K562 (cell line): ENCODE measurements at regions not wholly inside any gene's neighbourhood (a gene's known extent, or its start where the extent isn't known, plus 50 kb on each side); places are given as distances from the start of the nearest gene placed in this dataset.

Experiments used
- ATAC-seq: fragments of 200-7000 bp; cut with Tn5 transposase; 3 replicates; pipeline ENCODE4 v1.9.1; 2020; ENCODE audit warnings: moderate library complexity
- BruUV-seq: library from RNA; stranded (reverse); fragments of 400-500 nt; replicated peaks from 2 replicates; lab custom pipeline; 2021; lab: Mats Ljungman, UMichigan
- CTCF ChIA-PET: fragments of 300-600 bp; formaldehyde crosslinking; extraction: SDS; loops from one replicate; lab custom pipeline; 2021; ENCODE audit warnings: low intra/inter-chr PET ratio; lab: Yijun Ruan, JAX
- POLR2A ChIA-PET: fragments of 300-600, 350-650 bp; sonication (Branson Sonifier 250); formaldehyde crosslinking; extraction: SDS; loops from one replicate; lab custom pipeline; 2021; ENCODE audit warnings: antibody characterized with exemption, inconsistent platforms; lab: Yijun Ruan, JAX
- DNase-seq, 4 experiments: peaks; one replicate each; pipeline versions ENCODE4 v3.0.0 to v3.0.0-alpha.2; 2011 to 2018; ENCODE audit warnings: low spot score in 3 of 4, mixed read lengths in 3 of 4; ENCODE audit errors: extremely low read depth in 1 of 4
- FAIRE-seq: peaks from 2 replicates; lab custom pipeline; 2011; peaks lifted over from hg19 to GRCh38; lab: Jason Lieb, UNC
- H2AFZ ChIP-seq: 2 replicates; pipeline ENCODE4 v1.6.0; 2011; ENCODE audit warnings: low read depth, low read length, control low read depth, inconsistent platforms
- H3K27ac ChIP-seq: fragments of 200-600 bp; 3 replicates; pipeline ENCODE4 v1.8.0; 2011; ENCODE audit warnings: low read depth, mild to moderate bottlenecking, control low read depth, inconsistent platforms, low read length, moderate library complexity, mixed read lengths; ENCODE audit errors: extremely low read depth
- H3K27me3 ChIP-seq, 2 experiments: fragments of 300-600 bp in 1 of 2; 2 replicates in 1 of 2; 3 replicates in 1 of 2; pipeline versions ENCODE4 v1.6.0 to v1.8.0; 2011; ENCODE audit warnings: inconsistent platforms in 2 of 2, low read length in 2 of 2, mild to moderate bottlenecking in 1 of 2, mixed read lengths in 1 of 2, moderate library complexity in 1 of 2; ENCODE audit not compliant: control insufficient read depth in 2 of 2, insufficient read depth in 2 of 2
- H3K36me3 ChIP-seq: fragments of 300-600 bp; 3 replicates; pipeline ENCODE4 v1.8.0; 2011; ENCODE audit warnings: mild to moderate bottlenecking, low read length, inconsistent platforms; ENCODE audit not compliant: control insufficient read depth, insufficient read depth
- H3K4me1 ChIP-seq, 2 experiments: fragments of 200-600 bp in 1 of 2; replicated peaks in 1 of 2; 2 replicates in 1 of 2; 3 replicates in 1 of 2; pipeline versions ENCODE4 v1.5.1 to v1.8.0; 2011; ENCODE audit warnings: inconsistent platforms in 2 of 2, low read length in 2 of 2, mild to moderate bottlenecking in 1 of 2, mixed read lengths in 1 of 2, moderate library complexity in 1 of 2; ENCODE audit not compliant: control insufficient read depth in 2 of 2, insufficient read depth in 2 of 2
- H3K4me2 ChIP-seq: 2 replicates; pipeline ENCODE4 v1.6.1; 2011; ENCODE audit warnings: low read length, control low read depth, inconsistent platforms, mixed read lengths; ENCODE audit not compliant: insufficient read depth
- H3K4me3 ChIP-seq: fragments of 200-600 bp; sonication (generic), shearing (Covaris generic); 2 replicates; pipeline ENCODE4 v1.5.1; 2016; ENCODE audit warnings: control low read depth, inconsistent platforms
- H3K79me2 ChIP-seq: fragments of 200-600 bp; 3 replicates; pipeline ENCODE4 v1.8.0; 2011; ENCODE audit warnings: low read length, inconsistent platforms; ENCODE audit not compliant: control insufficient read depth, insufficient read depth
- H3K9ac ChIP-seq, 2 experiments: 2 replicates each; pipeline versions ENCODE4 v1.6.0 to v1.6.1; 2011; ENCODE audit warnings: low read depth in 2 of 2, low read length in 2 of 2, control low read depth in 1 of 2, inconsistent platforms in 1 of 2, mild to moderate bottlenecking in 1 of 2, mixed read lengths in 1 of 2; ENCODE audit not compliant: insufficient read depth in 1 of 2
- H3K9me1 ChIP-seq: one replicate; pipeline ENCODE4 v1.6.0; 2011; ENCODE audit warnings: inconsistent platforms, mild to moderate bottlenecking, low read length, moderate library complexity; ENCODE audit not compliant: control insufficient read depth, insufficient read depth
- H3K9me3 ChIP-seq: replicated peaks from 2 replicates; pipeline ENCODE4 v1.5.1; 2011; ENCODE audit warnings: low read depth, low read length, inconsistent platforms; ENCODE audit not compliant: control insufficient read depth, insufficient read depth
- H4K20me1 ChIP-seq: replicated peaks from 2 replicates; pipeline ENCODE4 v1.6.1; 2011; ENCODE audit warnings: low read length, inconsistent platforms, mixed read lengths; ENCODE audit not compliant: control insufficient read depth, insufficient read depth
- BCOR ChIP-seq: fragments of 450-650 bp; IDR thresholded peaks from 2 replicates; pipeline ENCODE4 v1.6.1; 2016
- GABPB2 ChIP-seq: fragments of 250-450 bp; sonication (Bioruptor Pico); conservative IDR thresholded peaks from 2 replicates; pipeline ENCODE4 v1.5.1; 2021; ENCODE audit warnings: mild to moderate bottlenecking
- PTBP1 ChIP-seq: fragments of 200-400 bp; formaldehyde crosslinking; IDR thresholded peaks from 2 replicates; pipeline ENCODE4 v1.6.1; 2017; ENCODE audit warnings: low read depth, low read length
- WGBS: fragments of 100-300 bp; shearing (Covaris generic); methylation state at CpG from one replicate; pipeline ENCODE4 v1.1.6; 2016; ENCODE audit warnings: low coverage, mixed read lengths; ENCODE audit not compliant: insufficient coverage; ENCODE audit errors: missing lambda C conversion rate; 5-methylcytosine and 5-hydroxymethylcytosine counted together
- in situ Hi-C: fragments of 300-500 bp; cut with MboI; formaldehyde crosslinking; loops from 4 replicates; pipeline ENCODE4 v1.15.0; 2018; ENCODE audit warnings: inconsistent platforms, mixed read lengths
- intact Hi-C: fragments of 100-400 bp; cut with micrococcal nuclease; formaldehyde crosslinking; loops from 2 replicates; pipeline ENCODE4 v1.14.2; 2022
- TF ChIP-seq, protein P1 (sequence below): sonication (generic); formaldehyde crosslinking; IDR thresholded peaks from 2 replicates; pipeline ENCODE4 v1.8.1; 2023; ENCODE audit warnings: mild to moderate bottlenecking, missing genetic modification reagents

DNA sequence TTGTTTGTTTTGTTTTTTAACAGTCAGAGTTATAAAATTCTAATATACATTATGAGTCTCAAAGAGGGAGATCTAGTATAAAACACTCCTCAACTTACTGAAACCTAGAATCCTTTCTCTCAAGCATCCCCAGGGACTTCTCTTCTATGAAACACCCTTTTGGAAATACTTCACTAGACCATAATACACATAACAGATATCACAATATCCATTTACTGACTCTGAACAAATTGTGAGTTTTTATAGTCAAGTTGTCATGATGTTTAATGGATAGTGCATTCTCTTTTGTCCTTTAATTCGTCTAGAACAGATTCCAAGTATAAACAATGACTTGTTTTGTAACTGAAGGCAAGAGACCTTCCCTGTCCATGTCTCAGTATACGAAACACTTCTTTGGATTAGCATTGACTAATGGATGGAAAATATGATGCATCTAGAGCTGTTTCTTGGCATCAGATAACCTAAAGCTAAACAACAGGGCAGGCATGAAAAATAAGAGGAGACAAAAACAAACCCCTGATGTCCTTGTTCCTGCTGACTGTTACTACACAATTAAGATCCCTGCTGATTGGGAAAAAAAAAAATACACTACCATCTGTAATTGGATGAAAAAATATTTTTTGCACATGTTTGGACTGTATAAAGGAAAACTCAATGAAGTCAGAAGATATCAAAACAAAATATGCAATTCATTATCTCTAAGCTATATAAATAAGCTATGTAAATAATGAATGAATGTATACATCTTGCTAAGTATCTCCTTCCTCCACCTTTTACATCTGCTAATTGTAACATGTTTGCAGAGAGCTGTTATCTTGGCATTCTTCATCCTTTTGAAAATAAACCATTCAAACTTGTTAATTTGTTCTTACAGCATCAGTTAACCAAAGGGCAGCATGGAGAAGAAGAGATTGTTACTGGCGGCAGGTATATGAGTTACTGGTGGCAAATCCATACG, 214.2 kb downstream of the LACC1 start:
- DNase-seq = no peak
- Histone ChIP-seq H3K79me2 (no peaks in the 10 kb centered on the region), H3K9me3 (no peaks in the 10 kb centered on the region), H2AFZ (no peak overlapping the region), H3K27ac (no peak overlapping the region), H4K20me1 (no peaks in the 10 kb centered on the region), H3K36me3 (no peaks in the 10 kb centered on the region), H3K4me2 (no peak overlapping the region), H3K9me1 (no peaks in the 10 kb centered on the region), H3K4me1 (no peaks in the 10 kb centered on the region), H3K27me3 (no peaks in the 10 kb centered on the region), H3K4me3 (no peak overlapping the region), H3K9ac (no peak overlapping the region)
- intact Hi-C loops (no loop called here), in situ Hi-C loops (no loop called here)
- no peak for ATAC-seq
- ChIA-PET POLR2A (no interaction called here), CTCF (no interaction called here)
- no peak for FAIRE-seq
- TF ChIP-seq BCOR (no peak), GABPB2 (CRISPR knock-in tag) (no peak), PTBP1 (no peak)
- TF ChIP-seq, protein P1, sequence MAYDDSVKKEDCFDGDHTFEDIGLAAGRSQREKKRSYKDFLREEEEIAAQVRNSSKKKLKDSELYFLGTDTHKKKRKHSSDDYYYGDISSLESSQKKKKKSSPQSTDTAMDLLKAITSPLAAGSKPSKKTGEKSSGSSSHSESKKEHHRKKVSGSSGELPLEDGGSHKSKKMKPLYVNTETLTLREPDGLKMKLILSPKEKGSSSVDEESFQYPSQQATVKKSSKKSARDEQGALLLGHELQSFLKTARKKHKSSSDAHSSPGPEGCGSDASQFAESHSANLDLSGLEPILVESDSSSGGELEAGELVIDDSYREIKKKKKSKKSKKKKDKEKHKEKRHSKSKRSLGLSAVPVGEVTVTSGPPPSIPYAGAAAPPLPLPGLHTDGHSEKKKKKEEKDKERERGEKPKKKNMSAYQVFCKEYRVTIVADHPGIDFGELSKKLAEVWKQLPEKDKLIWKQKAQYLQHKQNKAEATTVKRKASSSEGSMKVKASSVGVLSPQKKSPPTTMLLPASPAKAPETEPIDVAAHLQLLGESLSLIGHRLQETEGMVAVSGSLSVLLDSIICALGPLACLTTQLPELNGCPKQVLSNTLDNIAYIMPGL (CRISPR knock-in tag) = no peak
- 0% methylated on average over 2 of the region's 4 CpGs for WGBS
- no TSS peak for BruUV-seq
